ENCODE measurements at regions not wholly inside any gene's neighbourhood (a gene's known extent, or its start where the extent isn't known, plus 50 kb on each side); places are given as distances from the start of the nearest gene placed in this dataset.

- Histone ChIP-seq H3K36me3 (ENCODE audit: control insufficient read depth in 2 of 3, insufficient read depth in 3 of 3, low read length in 3 of 3) (no peaks in the 10 kb centered on the region), H3K27ac (ENCODE audit: low read depth in 2 of 2, low read length in 2 of 2) (peak overlapping the region in 1 of 2 donors; percentile 56), H3K4me1 (ENCODE audit: control insufficient read depth in 2 of 3, insufficient read depth in 2 of 3, low read depth in 1 of 3, low read length in 3 of 3) (peaks cover 0 to 7% (median 0%) of the 10 kb centered on the region in 3 donors), H3K4me3 (ENCODE audit: low read length in 3 of 3) (peak overlapping the region in 1 of 3 donors; percentile 17), H3K27me3 (ENCODE audit: control insufficient read depth, insufficient read depth, low read length) (no peaks in the 10 kb centered on the region), H3K9me3 (ENCODE audit: control insufficient read depth in 2 of 3, insufficient read depth in 1 of 3, low read length in 3 of 3) (no peaks in the 10 kb centered on the region), H3K9ac (ENCODE audit: low read length in 3 of 3) (no peak overlapping the region)
- FAIRE-seq, result peak; percentile 17
- peak in 2 of 5 donors; percentile 35 to 44 for DNase-seq
- no peak for TF ChIP-seq CTCF (IDR thresholded peaks at IDR 0.05; ENCODE audit: borderline replicate concordance, extremely low read depth, insufficient read depth)
- intact Hi-C loops (cut with DNase I), result no loop called here
Measured at GRCh38 chr10:32199714-32200394, 143.6 kb upstream of the KIF5B start.

GRCh38 chr10:32197423-32197822 lies 141.2 kb upstream of the KIF5B start:
- TF ChIP-seq CTCF (IDR thresholded peaks at IDR 0.05; ENCODE audit: borderline replicate concordance, extremely low read depth, insufficient read depth), result no peak
- Histone ChIP-seq H3K9me3 (ENCODE audit: control insufficient read depth in 2 of 3, insufficient read depth in 1 of 3, low read length in 3 of 3) (no peaks in the 10 kb centered on the region), H3K4me1 (ENCODE audit: control insufficient read depth in 2 of 3, insufficient read depth in 2 of 3, low read depth in 1 of 3, low read length in 3 of 3) (peaks cover 0 to 7% (median 0%) of the 10 kb centered on the region in 3 donors), H3K27ac (ENCODE audit: low read depth in 2 of 2, low read length in 2 of 2) (no peak overlapping the region), H3K9ac (ENCODE audit: low read length in 3 of 3) (no peak overlapping the region), H3K4me3 (ENCODE audit: low read length in 3 of 3) (no peak overlapping the region), H3K36me3 (ENCODE audit: control insufficient read depth in 2 of 3, insufficient read depth in 3 of 3, low read length in 3 of 3) (no peaks in the 10 kb centered on the region), H3K27me3 (ENCODE audit: control insufficient read depth, insufficient read depth, low read length) (no peaks in the 10 kb centered on the region)
- no peak for FAIRE-seq
- DNase-seq, result no peak
- intact Hi-C loops (cut with DNase I), result no loop called here

- peak in 2 of 5 donors; percentile 65 to 82 for DNase-seq
- H3K36me3 ChIP-seq (ENCODE audit: control insufficient read depth in 2 of 3, insufficient read depth in 3 of 3, low read length in 3 of 3), result no peaks in the 10 kb centered on the region
- H3K4me3 ChIP-seq (ENCODE audit: low read length in 3 of 3), result no peak overlapping the region
- peaks cover 0 to 2% (median 0%) of the 10 kb centered on the region in 3 donors for H3K4me1 ChIP-seq (ENCODE audit: control insufficient read depth in 2 of 3, insufficient read depth in 2 of 3, low read depth in 1 of 3, low read length in 3 of 3)
- peak; percentile 78 for TF ChIP-seq CTCF (IDR thresholded peaks at IDR 0.05; ENCODE audit: borderline replicate concordance, extremely low read depth, insufficient read depth)
- H3K27ac ChIP-seq (ENCODE audit: low read depth in 2 of 2, low read length in 2 of 2), result no peak overlapping the region
- no peaks in the 10 kb centered on the region for H3K27me3 ChIP-seq (ENCODE audit: control insufficient read depth, insufficient read depth, low read length)
- H3K9ac ChIP-seq (ENCODE audit: low read length in 3 of 3), result no peak overlapping the region
- intact Hi-C loops (cut with DNase I), result no loop called here
- no peaks in the 10 kb centered on the region for H3K9me3 ChIP-seq (ENCODE audit: control insufficient read depth in 2 of 3, insufficient read depth in 1 of 3, low read length in 3 of 3)
- peak; percentile 93 for FAIRE-seq
Measured at GRCh38 chr10:32190890-32191491, 134.8 kb upstream of the KIF5B start.

Data from kidney (tissue), 13 donors.